Stomach (tissue), 4 donors: ENCODE measurements at regions not wholly inside any gene's neighbourhood (a gene's known extent, or its start where the extent isn't known, plus 50 kb on each side); places are given as distances from the start of the nearest gene placed in this dataset.

Experiments used
- EP300 ChIP-seq: sonication (generic); formaldehyde crosslinking; IDR thresholded peaks from one replicate; pipeline ENCODE4 v1.6.1; 2017; ENCODE audit warnings: antibody characterized with exemption
- POLR2AphosphoS5 ChIP-seq, 3 donors: sonication (generic); formaldehyde crosslinking; IDR thresholded peaks; one replicate each; pipeline ENCODE4 v1.6.1; 2016; ENCODE audit warnings: antibody characterized with exemption in 3 of 3

DNA sequence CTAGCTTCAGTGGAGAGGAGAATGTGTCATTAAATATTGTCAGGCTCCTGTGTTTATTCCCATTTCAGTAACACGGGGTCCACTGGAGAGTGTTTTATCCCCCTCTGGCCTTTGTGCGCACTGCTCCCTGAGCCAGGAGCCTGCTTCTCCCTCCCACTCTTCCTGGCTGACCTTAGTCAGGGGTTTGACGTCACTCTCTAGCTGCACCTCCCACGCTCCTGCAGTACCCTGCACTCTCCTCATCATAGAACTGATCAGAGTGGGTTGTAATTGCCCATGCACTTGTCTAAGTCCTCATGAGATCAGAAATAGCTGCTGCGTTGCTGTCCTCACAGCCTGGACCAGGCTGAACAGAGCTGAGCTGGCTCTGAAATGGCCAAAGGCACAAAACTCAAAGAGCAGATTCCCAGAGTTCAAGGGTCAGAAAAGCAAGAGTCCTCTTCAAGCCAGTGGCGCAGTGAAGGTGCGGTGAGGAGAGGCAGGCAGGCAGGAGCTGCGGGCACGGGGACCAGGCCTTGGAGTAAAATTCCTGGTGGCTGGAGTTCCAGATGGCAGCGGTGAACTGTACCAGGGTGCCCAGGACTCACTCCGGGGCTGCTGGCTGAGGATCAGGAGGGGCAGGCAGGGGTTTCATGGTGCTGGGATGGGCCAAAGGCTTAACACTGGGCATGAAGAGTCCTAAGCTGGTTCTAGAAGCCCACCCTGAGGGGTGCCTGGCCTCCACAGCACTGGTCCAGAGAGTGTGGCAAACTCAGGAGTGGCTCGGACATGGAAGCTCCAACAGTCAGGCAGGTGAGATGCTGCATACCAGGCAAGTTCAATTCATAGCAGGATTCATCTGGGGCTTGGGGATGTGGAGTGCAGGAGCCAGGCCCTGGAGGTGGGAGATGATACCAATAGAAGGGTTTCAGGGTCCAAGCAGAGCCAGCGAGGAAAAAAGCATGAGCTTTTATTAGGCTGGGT is 170.9 kb downstream of the SCP2D1 start:
- TF ChIP-seq POLR2AphosphoS5 (IDR thresholded peaks at IDR 0.05) = no peak
- no peak for TF ChIP-seq EP300
